IPS-20b (cell line): ENCODE measurements at regions not wholly inside any gene's neighbourhood (a gene's known extent, or its start where the extent isn't known, plus 50 kb on each side); places are given as distances from the start of the nearest gene placed in this dataset.

Experiments used
- H3K27ac ChIP-seq: one replicate; pipeline ENCODE4 v1.5.1; 2013; ENCODE audit warnings: low read length
- H3K27me3 ChIP-seq: 2 replicates; pipeline ENCODE4 v1.6.1; 2013; ENCODE audit warnings: mild to moderate bottlenecking, low read length, inconsistent platforms; ENCODE audit not compliant: insufficient read depth
- H3K36me3 ChIP-seq: 2 replicates; pipeline ENCODE4 v1.6.1; 2013; ENCODE audit warnings: low read depth, mild to moderate bottlenecking, inconsistent platforms, low read length, moderate library complexity; ENCODE audit not compliant: insufficient read depth
- H3K4me1 ChIP-seq: 2 replicates; pipeline ENCODE4 v1.6.1; 2013; ENCODE audit warnings: mild to moderate bottlenecking, control low read depth, inconsistent platforms, low read length, moderate library complexity; ENCODE audit not compliant: insufficient read depth
- H3K4me3 ChIP-seq: 2 replicates; pipeline ENCODE4 v1.5.1; 2013; ENCODE audit warnings: mild to moderate bottlenecking, low read length, inconsistent platforms
- H3K9ac ChIP-seq: 2 replicates; pipeline ENCODE4 v1.6.1; 2013; ENCODE audit warnings: low read depth, mild to moderate bottlenecking, inconsistent platforms, low read length, moderate library complexity
- H3K9me3 ChIP-seq: 2 replicates; pipeline ENCODE4 v1.6.1; 2013; ENCODE audit warnings: mild to moderate bottlenecking, low read depth, low read length, inconsistent platforms; ENCODE audit not compliant: insufficient read depth

DNA sequence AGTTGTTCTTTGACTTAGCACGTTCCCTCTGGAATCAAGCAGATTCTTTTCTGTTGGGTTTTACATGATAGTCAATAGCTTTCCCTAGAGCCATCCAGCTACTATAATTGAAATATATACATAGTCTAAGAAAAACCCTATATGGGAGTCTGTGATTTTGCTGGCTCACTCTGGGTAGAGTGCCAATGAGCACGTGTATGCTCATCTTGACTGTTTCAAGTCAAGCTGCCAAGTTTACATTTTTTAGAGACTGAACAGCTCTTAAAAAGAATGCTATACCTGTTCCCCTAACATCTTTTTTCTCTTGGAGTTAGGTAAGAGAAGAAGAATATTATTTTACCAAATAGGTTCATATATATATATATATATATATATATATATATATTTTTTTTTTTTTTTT is 182.8 kb upstream of the NRIP1 start:
- H3K4me1 ChIP-seq: peaks cover 10% of the 10 kb centered on the region

DNA sequence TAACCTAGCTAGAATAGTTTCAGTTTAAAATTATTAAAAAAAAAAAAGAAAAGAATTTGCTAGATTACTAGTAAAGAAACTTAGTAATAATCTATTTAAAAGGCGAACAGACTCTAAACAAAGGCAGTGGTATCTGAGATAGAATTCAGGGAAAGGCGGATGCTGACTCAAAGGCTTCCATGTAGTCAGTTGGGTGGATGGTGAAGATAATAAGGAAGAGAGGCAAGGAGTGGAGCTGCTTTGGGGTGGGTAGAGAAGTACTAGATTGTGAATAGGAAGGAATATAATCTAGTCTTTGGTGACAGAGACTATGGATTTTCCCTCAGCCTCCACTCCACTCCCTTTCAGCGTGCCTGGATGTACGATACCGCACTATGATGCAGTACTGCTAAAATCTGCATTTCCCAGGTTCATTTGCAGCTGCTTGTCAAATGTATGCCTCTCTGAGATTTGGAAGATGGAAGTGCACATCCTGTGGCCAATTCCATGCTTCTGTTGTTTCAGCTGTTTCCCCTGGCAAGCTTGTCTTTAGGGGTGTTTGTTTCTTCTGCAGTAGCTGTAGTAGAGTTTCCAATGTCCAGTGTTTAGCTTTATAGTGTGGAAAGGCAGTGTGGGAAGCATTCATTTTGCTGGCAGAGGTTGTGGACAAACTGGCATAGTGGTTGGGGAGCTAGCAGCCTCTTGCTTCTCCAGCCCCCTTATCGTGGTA is 184.6 kb upstream of the NRIP1 start:
- H3K36me3 ChIP-seq: no peaks in the 10 kb centered on the region
- no peak overlapping the region for H3K4me3 ChIP-seq
- no peaks in the 10 kb centered on the region for H3K9me3 ChIP-seq
- H3K4me1 ChIP-seq: no peaks in the 10 kb centered on the region
- H3K9ac ChIP-seq: no peak overlapping the region
- H3K27me3 ChIP-seq: peaks cover 7% of the 10 kb centered on the region
- H3K27ac ChIP-seq: no peak overlapping the region

More for the DNA sequence above, 182.8 kb upstream of the NRIP1 start:
- Histone ChIP-seq H3K36me3 (no peaks in the 10 kb centered on the region), H3K9me3 (no peaks in the 10 kb centered on the region), H3K4me3 (no peak overlapping the region), H3K27ac (no peak overlapping the region), H3K9ac (no peak overlapping the region), H3K27me3 (peaks cover 19% of the 10 kb centered on the region)

DNA sequence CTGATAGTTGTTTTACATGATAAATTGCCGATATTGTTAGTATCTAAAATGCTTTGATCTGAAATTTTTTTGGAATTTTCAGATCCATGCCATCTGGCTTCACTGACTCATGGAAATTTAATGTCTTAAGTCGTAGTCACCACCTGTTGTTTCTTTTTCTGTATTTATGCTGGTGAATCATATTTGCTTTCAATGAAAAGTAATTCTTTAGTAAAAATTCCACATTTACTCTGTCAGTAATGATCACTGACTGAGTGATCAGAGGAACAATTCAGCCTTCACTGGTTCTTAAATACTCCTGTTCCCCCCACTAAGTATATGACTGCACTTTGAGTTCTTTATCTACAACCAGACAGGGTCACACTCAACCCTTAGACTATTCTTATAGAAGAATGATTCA is 185.6 kb upstream of the NRIP1 start:
- Histone ChIP-seq H3K27ac (no peak overlapping the region), H3K36me3 (no peaks in the 10 kb centered on the region), H3K9me3 (no peaks in the 10 kb centered on the region), H3K4me1 (no peaks in the 10 kb centered on the region), H3K27me3 (no peaks in the 10 kb centered on the region), H3K4me3 (no peak overlapping the region), H3K9ac (no peak overlapping the region)

DNA sequence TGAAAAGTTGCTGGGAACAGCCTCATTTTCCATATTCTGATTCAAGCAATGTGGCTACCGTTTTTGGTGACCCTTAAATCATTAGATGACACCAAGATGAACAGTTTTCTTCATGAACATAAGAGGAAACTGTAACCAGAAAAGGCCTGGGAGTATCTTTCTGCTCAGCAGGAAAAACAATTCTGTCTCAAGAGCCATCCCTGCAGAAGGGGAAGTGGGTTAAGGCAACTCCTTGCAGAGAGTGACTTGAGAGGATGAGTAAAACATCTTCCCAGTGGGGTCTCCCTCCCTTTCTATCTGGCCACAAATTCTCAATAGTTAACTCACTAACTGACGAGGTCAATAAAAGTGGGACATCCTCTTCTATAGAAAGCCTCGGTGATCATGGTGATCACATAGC is 187.6 kb upstream of the NRIP1 start:
- Histone ChIP-seq H3K9ac (no peak overlapping the region), H3K4me3 (no peak overlapping the region), H3K27me3 (no peaks in the 10 kb centered on the region), H3K4me1 (no peaks in the 10 kb centered on the region), H3K9me3 (no peaks in the 10 kb centered on the region), H3K36me3 (no peaks in the 10 kb centered on the region), H3K27ac (no peak overlapping the region)

DNA sequence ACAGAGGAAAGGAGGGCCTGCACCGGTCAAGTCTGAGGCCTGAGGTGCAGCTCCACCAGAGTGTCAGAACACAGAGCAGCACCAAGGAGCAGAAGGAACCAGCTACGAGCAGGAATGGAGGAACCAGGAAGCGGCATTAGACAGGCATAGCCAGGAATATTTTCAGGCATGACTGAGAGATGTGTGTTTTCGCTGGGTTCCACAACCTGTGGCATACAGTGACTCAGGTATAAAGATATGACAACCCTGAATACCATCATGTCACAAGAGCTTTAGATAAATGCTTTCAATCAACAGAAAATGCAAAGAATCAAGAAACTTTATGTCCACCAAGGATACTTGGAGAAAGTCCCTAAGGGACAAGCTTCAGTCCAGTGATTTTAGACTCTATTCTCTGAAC is 189.3 kb upstream of the NRIP1 start:
- Histone ChIP-seq H3K27ac (no peak overlapping the region), H3K9me3 (no peaks in the 10 kb centered on the region), H3K9ac (no peak overlapping the region)

DNA sequence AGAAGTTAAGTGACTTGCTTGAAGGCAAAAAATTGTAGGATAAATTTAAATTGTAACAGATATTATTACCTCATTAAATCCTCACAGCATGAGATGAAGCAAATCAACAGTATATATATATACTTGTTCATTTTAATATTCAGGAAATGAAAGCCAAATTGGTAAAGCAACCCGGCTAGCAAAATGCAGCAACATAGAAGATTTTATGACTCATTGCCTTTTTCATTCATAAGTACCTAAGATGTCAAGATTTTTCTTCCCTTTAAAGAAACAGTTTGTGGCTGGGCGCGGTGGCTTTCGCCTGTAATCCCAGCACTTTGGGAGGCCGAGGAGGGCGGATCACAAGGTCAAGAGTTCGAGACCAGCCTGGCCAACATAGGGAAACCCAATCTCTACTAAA is 190.5 kb upstream of the NRIP1 start:
- no peak overlapping the region for H3K4me3 ChIP-seq

More for the DNA sequence above, 189.3 kb upstream of the NRIP1 start:
- Histone ChIP-seq H3K4me3 (no peak overlapping the region), H3K36me3 (no peaks in the 10 kb centered on the region), H3K27me3 (no peaks in the 10 kb centered on the region), H3K4me1 (no peaks in the 10 kb centered on the region)

DNA sequence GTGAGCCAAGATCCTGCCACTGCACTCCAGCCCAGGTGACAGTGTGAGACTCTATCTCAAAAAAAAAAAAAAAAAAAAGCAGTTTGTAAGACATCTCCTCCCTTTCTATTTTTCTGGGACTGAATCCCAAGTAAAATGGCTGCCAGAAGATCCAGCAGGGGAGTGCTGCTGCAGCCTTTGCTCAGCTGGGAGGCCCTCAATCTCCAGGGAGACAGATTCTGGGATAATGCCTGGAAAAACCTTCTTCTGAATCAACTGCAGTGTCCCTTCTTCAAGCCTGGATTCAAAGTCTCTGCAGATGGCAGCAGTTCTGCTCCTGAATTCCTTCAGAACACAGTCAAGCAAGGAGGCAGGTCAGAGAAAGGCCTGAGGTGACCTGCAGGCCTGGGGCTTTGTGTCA is 191.0 kb upstream of the NRIP1 start:
- H3K27me3 ChIP-seq: no peaks in the 10 kb centered on the region
- no peak overlapping the region for H3K27ac ChIP-seq
- H3K9ac ChIP-seq: no peak overlapping the region
- no peaks in the 10 kb centered on the region for H3K9me3 ChIP-seq
- H3K4me1 ChIP-seq: no peaks in the 10 kb centered on the region
- H3K4me3 ChIP-seq: no peak overlapping the region
- no peaks in the 10 kb centered on the region for H3K36me3 ChIP-seq

More for the DNA sequence above, 190.5 kb upstream of the NRIP1 start:
- Histone ChIP-seq H3K27me3 (no peaks in the 10 kb centered on the region), H3K27ac (no peak overlapping the region), H3K36me3 (no peaks in the 10 kb centered on the region), H3K9me3 (no peaks in the 10 kb centered on the region), H3K4me1 (no peaks in the 10 kb centered on the region), H3K9ac (no peak overlapping the region)

DNA sequence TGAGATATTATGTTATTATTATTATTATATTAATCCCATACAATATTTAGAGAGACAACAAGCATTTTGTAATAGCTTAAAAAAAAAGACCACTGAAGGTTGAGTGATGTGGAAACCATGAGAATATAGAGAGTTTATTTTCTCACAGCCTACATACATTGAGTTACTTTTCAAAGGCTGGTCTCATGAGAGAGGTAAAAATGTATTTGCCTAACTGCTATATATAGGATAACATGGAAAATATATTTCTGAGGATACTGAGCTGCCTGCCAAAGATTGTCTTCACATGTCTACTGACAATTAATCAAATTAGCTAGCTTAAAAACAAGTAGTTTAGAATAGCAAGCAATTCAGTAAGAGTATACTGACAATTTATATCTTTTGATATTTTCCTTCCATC is 192.2 kb upstream of the NRIP1 start:
- H3K9ac ChIP-seq: no peak overlapping the region
- no peaks in the 10 kb centered on the region for H3K27me3 ChIP-seq
- H3K9me3 ChIP-seq: no peaks in the 10 kb centered on the region
- no peak overlapping the region for H3K27ac ChIP-seq
- H3K36me3 ChIP-seq: no peaks in the 10 kb centered on the region
- no peaks in the 10 kb centered on the region for H3K4me1 ChIP-seq
- H3K4me3 ChIP-seq: no peak overlapping the region

DNA sequence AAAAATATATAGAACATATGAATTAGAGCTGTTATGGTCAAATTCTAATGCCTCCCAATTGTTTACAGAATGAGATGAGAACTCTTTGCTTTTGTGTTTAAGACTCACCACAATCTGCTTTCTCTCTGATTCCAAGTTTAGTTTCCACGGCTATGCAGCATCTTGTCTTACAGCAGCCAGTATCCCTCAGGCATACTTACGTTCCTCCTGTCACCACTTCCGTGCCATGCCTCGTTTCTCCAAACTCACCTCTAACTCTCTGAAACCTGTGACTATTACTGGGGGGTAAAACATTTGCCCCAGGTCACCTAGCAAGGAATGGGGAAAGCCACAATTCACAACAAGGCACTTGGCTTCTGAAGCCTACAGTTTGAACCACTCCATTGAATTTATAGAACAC is 192.8 kb upstream of the NRIP1 start:
- H3K27me3 ChIP-seq: no peaks in the 10 kb centered on the region
- no peak overlapping the region for H3K27ac ChIP-seq
- no peaks in the 10 kb centered on the region for H3K9me3 ChIP-seq
- H3K9ac ChIP-seq: no peak overlapping the region
- H3K4me3 ChIP-seq: no peak overlapping the region
- H3K4me1 ChIP-seq: no peaks in the 10 kb centered on the region
- no peaks in the 10 kb centered on the region for H3K36me3 ChIP-seq

DNA sequence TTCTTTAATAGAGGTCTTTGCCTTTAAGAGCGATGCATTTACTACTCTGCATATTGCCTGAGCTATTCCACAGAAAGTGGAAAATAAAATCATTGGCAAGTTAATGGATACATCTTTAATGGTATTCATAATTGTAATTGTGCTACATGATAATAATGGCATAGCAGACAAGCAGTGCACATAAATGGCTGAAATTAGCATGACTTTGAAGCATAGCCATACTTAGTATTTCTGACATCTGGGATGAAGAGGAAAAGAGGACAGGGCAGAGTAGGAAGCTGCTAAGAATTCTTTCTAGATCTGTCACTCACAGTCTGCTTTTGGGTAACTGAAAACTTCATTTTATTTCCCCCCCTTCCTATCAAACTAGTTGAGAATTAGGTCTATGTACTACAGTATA is 195.0 kb upstream of the NRIP1 start:
- Histone ChIP-seq H3K27me3 (no peaks in the 10 kb centered on the region), H3K27ac (no peak overlapping the region), H3K36me3 (no peaks in the 10 kb centered on the region), H3K9me3 (no peaks in the 10 kb centered on the region), H3K4me1 (no peaks in the 10 kb centered on the region), H3K9ac (no peak overlapping the region), H3K4me3 (no peak overlapping the region)

DNA sequence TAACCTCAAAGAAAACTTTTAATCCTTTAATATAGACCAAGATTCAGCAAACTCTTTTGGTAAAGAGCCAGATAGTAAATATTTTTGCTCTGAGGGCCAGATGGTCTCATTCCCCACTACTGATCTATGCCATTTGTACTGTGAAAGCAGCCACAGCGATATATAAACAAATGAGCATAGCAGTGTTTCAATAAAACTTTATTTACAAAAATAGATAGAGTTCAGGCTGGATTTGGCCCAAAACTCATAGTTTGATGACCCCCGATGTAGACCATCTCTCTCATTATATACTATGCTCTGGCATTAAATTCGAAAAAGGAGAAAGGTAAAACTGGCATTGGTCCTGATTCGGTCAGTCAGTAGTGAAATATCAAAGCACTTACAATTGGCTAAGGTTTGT is 195.8 kb upstream of the NRIP1 start:
- Histone ChIP-seq H3K4me1 (no peaks in the 10 kb centered on the region), H3K27ac (no peak overlapping the region), H3K9ac (no peak overlapping the region), H3K9me3 (no peaks in the 10 kb centered on the region), H3K27me3 (no peaks in the 10 kb centered on the region), H3K4me3 (no peak overlapping the region), H3K36me3 (no peaks in the 10 kb centered on the region)

DNA sequence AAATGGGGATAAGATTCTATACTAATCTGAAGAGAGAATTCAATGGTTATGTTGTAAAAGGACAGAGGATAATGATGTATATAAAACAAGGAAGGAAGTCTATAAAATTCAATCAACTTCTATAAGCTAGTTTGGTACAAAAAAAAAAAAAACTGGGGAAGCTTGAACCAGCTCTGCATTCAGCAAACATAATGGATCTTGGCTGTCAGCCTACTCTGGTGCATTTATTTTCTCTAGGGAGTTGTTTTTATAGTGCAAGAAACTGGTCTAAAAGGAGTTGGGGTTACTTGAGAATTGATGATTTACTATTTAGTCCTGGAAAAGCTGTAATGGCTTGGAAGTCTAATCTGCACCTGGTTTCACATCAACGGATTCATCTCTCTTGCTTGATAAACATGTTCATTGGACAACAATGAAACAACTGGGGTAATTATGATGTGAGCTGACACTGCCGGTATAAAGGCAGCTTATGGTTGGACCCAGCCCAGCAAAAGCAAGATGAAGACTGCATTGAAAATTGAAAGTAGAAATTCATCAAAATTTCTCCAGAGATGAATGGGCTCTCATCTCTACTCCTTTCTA is 199.4 kb upstream of the NRIP1 start:
- Histone ChIP-seq H3K36me3 (no peaks in the 10 kb centered on the region), H3K9me3 (no peaks in the 10 kb centered on the region), H3K4me1 (no peaks in the 10 kb centered on the region), H3K27me3 (no peaks in the 10 kb centered on the region), H3K27ac (no peak overlapping the region), H3K4me3 (no peak overlapping the region), H3K9ac (no peak overlapping the region)
